COLO668 (cell line): ENCODE measurements at regions not wholly inside any gene's neighbourhood (a gene's known extent, or its start where the extent isn't known, plus 50 kb on each side); places are given as distances from the start of the nearest gene placed in this dataset.

ENCODE experiments used
- DNase-seq: peaks from one replicate; lab custom pipeline; 2025; ENCODE audit not compliant: unreplicated experiment; lab: John Stamatoyannopoulos, UW

- no peak for DNase-seq
Observed at GRCh38 chr18:24818441-24818840, 358.0 kb downstream of the HRH4 start.

GRCh38 chr18:24819141-24819890 is 358.9 kb downstream of the HRH4 start:
- DNase-seq = no peak

GRCh38 chr18:24825397-24825796 is 365.0 kb downstream of the HRH4 start:
- DNase-seq = no peak

- DNase-seq = no peak
Observed at GRCh38 chr18:24826605-24827004, 366.2 kb downstream of the HRH4 start.

GRCh38 chr18:24827501-24827900 is 367.1 kb downstream of the HRH4 start:
- DNase-seq = no peak

- no peak for DNase-seq
Observed at GRCh38 chr18:24831081-24831480, 370.6 kb downstream of the HRH4 start.

GRCh38 chr18:24831871-24832665 is 371.6 kb downstream of the HRH4 start:
- no peak for DNase-seq

GRCh38 chr18:24835751-24836150 is 375.3 kb downstream of the HRH4 start:
- DNase-seq = no peak

GRCh38 chr18:24837066-24837465 is 376.6 kb downstream of the HRH4 start:
- DNase-seq = no peak

GRCh38 chr18:24840051-24840450 is 379.6 kb downstream of the HRH4 start:
- no peak for DNase-seq

- no peak for DNase-seq
Observed at GRCh38 chr18:24840640-24841039, 380.2 kb downstream of the HRH4 start.

GRCh38 chr18:24841536-24841935 is 381.1 kb downstream of the HRH4 start:
- DNase-seq = no peak

- DNase-seq = no peak
Observed at GRCh38 chr18:24843123-24843522, 382.7 kb downstream of the HRH4 start.

- no peak for DNase-seq
Observed at GRCh38 chr18:24846138-24846537, 385.7 kb downstream of the HRH4 start.

- DNase-seq = no peak
Observed at GRCh38 chr18:24850532-24850931, 390.1 kb downstream of the HRH4 start.

GRCh38 chr18:24853076-24853475 is 392.6 kb downstream of the HRH4 start:
- DNase-seq = no peak

- DNase-seq = no peak
Observed at GRCh38 chr18:24860978-24861680, 400.7 kb downstream of the HRH4 start.

GRCh38 chr18:24862201-24862816 is 401.9 kb downstream of the HRH4 start:
- DNase-seq = no peak

GRCh38 chr18:24868311-24868710 is 407.9 kb downstream of the HRH4 start:
- DNase-seq = no peak

GRCh38 chr18:24868760-24869237 is 408.4 kb downstream of the HRH4 start:
- DNase-seq = no peak

- DNase-seq = no peak
Observed at GRCh38 chr18:24869285-24869684, 408.8 kb downstream of the HRH4 start.
